ENCODE measurements at regions not wholly inside any gene's neighbourhood (a gene's known extent, or its start where the extent isn't known, plus 50 kb on each side); places are given as distances from the start of the nearest gene placed in this dataset.

DNA sequence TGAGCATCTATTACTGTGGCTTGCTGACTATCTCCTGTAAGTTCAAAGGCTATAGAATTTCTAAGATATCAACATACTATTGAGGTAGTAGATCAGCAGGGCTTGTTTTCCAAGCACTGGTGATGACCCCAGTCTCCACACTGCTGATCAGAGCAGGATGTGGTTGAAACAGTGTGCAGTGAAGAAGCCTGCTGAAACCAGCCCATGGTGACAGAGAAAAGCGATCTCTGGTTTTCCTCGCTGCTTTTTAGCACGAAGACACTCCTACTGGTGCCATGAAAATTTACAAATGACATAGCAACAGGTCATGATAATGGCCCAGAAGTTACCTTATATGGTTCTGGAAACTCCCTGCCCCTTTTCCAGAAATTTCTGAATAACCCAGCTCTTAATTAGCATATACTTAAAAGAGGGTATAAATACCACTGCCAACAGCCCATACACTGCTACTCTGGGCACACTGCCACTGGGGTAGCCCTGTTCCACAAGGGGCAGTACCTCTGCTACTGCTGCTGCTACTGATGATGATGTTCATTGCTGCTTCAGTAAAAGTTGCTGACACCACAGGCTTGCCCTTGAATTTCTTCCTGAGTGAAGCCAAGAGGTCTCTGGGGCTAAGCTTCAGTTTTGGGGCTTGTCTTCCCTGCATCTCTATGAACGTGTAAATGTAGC is 1689.5 kb upstream of the PCDH10 start:
- TF ChIP-seq CTCF (IDR thresholded peaks at IDR 0.05; ENCODE audit: borderline replicate concordance, extremely low read depth, low read length, poor library complexity, severe bottlenecking) (peak; percentile 56), EZH2 (IDR thresholded peaks at IDR 0.05; ENCODE audit: borderline replicate concordance, low read depth, low read length, severe bottlenecking) (no peak)

Data from DND-41 (cell line).